Smooth muscle cell of the brain vasculature (primary cell): ENCODE measurements at regions not wholly inside any gene's neighbourhood (a gene's known extent, or its start where the extent isn't known, plus 50 kb on each side); places are given as distances from the start of the nearest gene placed in this dataset.
"Not testable (repeated sequence)": the region's sequence is repeated elsewhere in the genome, so short reads cannot be mapped to it uniquely, and the experiment has no call there.

Experiments
- DNase-seq: peaks from one replicate; pipeline ENCODE4 v3.0.0-alpha.2; 2012; ENCODE audit warnings: low read depth, low spot score

- no peak for DNase-seq
These were observed 1077.7 kb upstream of the SEMA6A start for GRCh38 chr5:117652036-117652957.

- no peak for DNase-seq
These were observed 1075.2 kb upstream of the SEMA6A start for GRCh38 chr5:117649821-117650220.

GRCh38 chr5:117645400-117645799 lies 1070.8 kb upstream of the SEMA6A start:
- DNase-seq: no peak

GRCh38 chr5:117638581-117638980 lies 1064.0 kb upstream of the SEMA6A start:
- DNase-seq: no peak

GRCh38 chr5:117633093-117633492 lies 1058.5 kb upstream of the SEMA6A start:
- DNase-seq: no peak

GRCh38 chr5:117624201-117624600 lies 1049.6 kb upstream of the SEMA6A start:
- DNase-seq: no peak

- no peak for DNase-seq
These were observed 1048.6 kb upstream of the SEMA6A start for GRCh38 chr5:117623042-117623805.

- no peak for DNase-seq
These were observed 1047.3 kb upstream of the SEMA6A start for GRCh38 chr5:117621921-117622320.

- DNase-seq: no peak
These were observed 1040.6 kb upstream of the SEMA6A start for GRCh38 chr5:117615226-117615625.

GRCh38 chr5:117614408-117614807 lies 1039.8 kb upstream of the SEMA6A start:
- DNase-seq: no peak

- no peak for DNase-seq
These were observed 1030.2 kb upstream of the SEMA6A start for GRCh38 chr5:117604845-117605244.

- not testable (repeated sequence) for DNase-seq
These were observed 1025.2 kb upstream of the SEMA6A start for GRCh38 chr5:117599811-117600210.

GRCh38 chr5:117594166-117594565 lies 1019.5 kb upstream of the SEMA6A start:
- DNase-seq: no peak

- DNase-seq: no peak
These were observed 1016.3 kb upstream of the SEMA6A start for GRCh38 chr5:117590944-117591343.

GRCh38 chr5:117588611-117589010 lies 1014.0 kb upstream of the SEMA6A start:
- DNase-seq: no peak

- no peak for DNase-seq
These were observed 1012.5 kb upstream of the SEMA6A start for GRCh38 chr5:117587111-117587510.

GRCh38 chr5:117568622-117569021 lies 994.0 kb upstream of the SEMA6A start:
- DNase-seq: no peak

GRCh38 chr5:117568126-117568525 lies 993.5 kb upstream of the SEMA6A start:
- DNase-seq: no peak

GRCh38 chr5:117562647-117563046 lies 988.0 kb upstream of the SEMA6A start:
- no peak for DNase-seq

- DNase-seq: no peak
These were observed 986.9 kb upstream of the SEMA6A start for GRCh38 chr5:117561531-117561930.

GRCh38 chr5:117559005-117559844 lies 984.6 kb upstream of the SEMA6A start:
- DNase-seq: no peak

- DNase-seq: no peak
These were observed 976.6 kb upstream of the SEMA6A start for GRCh38 chr5:117551236-117551635.
